ENCODE measurements at regions not wholly inside any gene's neighbourhood (a gene's known extent, or its start where the extent isn't known, plus 50 kb on each side); places are given as distances from the start of the nearest gene placed in this dataset.
"Not testable (repeated sequence)": the region's sequence is repeated elsewhere in the genome, so short reads cannot be mapped to it uniquely, and the experiment has no call there.

GRCh38 chr7:121744877-121745276 is 128.1 kb upstream of the PTPRZ1 start:
- no peak for DNase-seq (ENCODE audit: low read depth)

GRCh38 chr7:121744319-121744718 is 128.6 kb upstream of the PTPRZ1 start:
- DNase-seq (ENCODE audit: low read depth): no peak

GRCh38 chr7:121741896-121742295 is 131.1 kb upstream of the PTPRZ1 start:
- no peak for DNase-seq (ENCODE audit: low read depth)

- DNase-seq (ENCODE audit: low read depth): no peak
Observed at GRCh38 chr7:121739465-121739864, 133.5 kb upstream of the PTPRZ1 start.

GRCh38 chr7:121730869-121731268 is 142.1 kb upstream of the PTPRZ1 start:
- no peak for DNase-seq (ENCODE audit: low read depth)

- DNase-seq (ENCODE audit: low read depth): no peak
Observed at GRCh38 chr7:121714559-121715303, 158.2 kb upstream of the PTPRZ1 start.

- DNase-seq (ENCODE audit: low read depth): not testable (repeated sequence)
Observed at GRCh38 chr7:121712961-121713360, 160.0 kb upstream of the PTPRZ1 start.

- no peak for DNase-seq (ENCODE audit: low read depth)
Observed at GRCh38 chr7:121697731-121698316, 175.1 kb upstream of the PTPRZ1 start.

- no peak for DNase-seq (ENCODE audit: low read depth)
Observed at GRCh38 chr7:121696954-121697353, 176.0 kb upstream of the PTPRZ1 start.

GRCh38 chr7:121689749-121690148 is 183.2 kb upstream of the PTPRZ1 start:
- DNase-seq (ENCODE audit: low read depth): no peak

- DNase-seq (ENCODE audit: low read depth): no peak
Observed at GRCh38 chr7:121681700-121682099, 191.3 kb upstream of the PTPRZ1 start.

GRCh38 chr7:121676168-121676567 is 196.8 kb upstream of the PTPRZ1 start:
- no peak for DNase-seq (ENCODE audit: low read depth)

- DNase-seq (ENCODE audit: low read depth): not testable (repeated sequence)
Observed at GRCh38 chr7:121674455-121674854, 198.5 kb upstream of the PTPRZ1 start.

GRCh38 chr7:121669144-121669543 is 203.8 kb upstream of the PTPRZ1 start:
- DNase-seq (ENCODE audit: low read depth): no peak

GRCh38 chr7:121666306-121666705 is 206.7 kb upstream of the PTPRZ1 start:
- no peak for DNase-seq (ENCODE audit: low read depth)

- no peak for DNase-seq (ENCODE audit: low read depth)
Observed at GRCh38 chr7:121643320-121643719, 229.6 kb upstream of the PTPRZ1 start.

GRCh38 chr7:121639705-121640104 is 233.3 kb upstream of the PTPRZ1 start:
- no peak for DNase-seq (ENCODE audit: low read depth)

GRCh38 chr7:121638286-121638685 is 234.7 kb upstream of the PTPRZ1 start:
- no peak for DNase-seq (ENCODE audit: low read depth)

- DNase-seq (ENCODE audit: low read depth): no peak
Observed at GRCh38 chr7:121634356-121634755, 238.2 kb upstream of the FAM3C start.

GRCh38 chr7:121633186-121633585 is 237.1 kb upstream of the FAM3C start:
- no peak for DNase-seq (ENCODE audit: low read depth)

- DNase-seq (ENCODE audit: low read depth): no peak
Observed at GRCh38 chr7:121624958-121625357, 228.8 kb upstream of the FAM3C start.

GRCh38 chr7:121623130-121623872 is 227.2 kb upstream of the FAM3C start:
- no peak for DNase-seq (ENCODE audit: low read depth)

- DNase-seq (ENCODE audit: low read depth): no peak
Observed at GRCh38 chr7:121621937-121622336, 225.8 kb upstream of the FAM3C start.

Measured in GM04504 (cell line).